Lower leg skin (tissue), 3 donors: ENCODE measurements at regions not wholly inside any gene's neighbourhood (a gene's known extent, or its start where the extent isn't known, plus 50 kb on each side); places are given as distances from the start of the nearest gene placed in this dataset.

ENCODE experiments used
- POLR2A ChIP-seq, 2 donors: fragments of 450-650 bp; IDR thresholded peaks; one replicate each; pipeline ENCODE4 v1.6.1; 2016 to 2017; ENCODE audit warnings: antibody characterized with exemption in 2 of 2, mild to moderate bottlenecking in 1 of 2, moderate library complexity in 1 of 2
- TF ChIP-seq, protein P1 (sequence below), 3 donors: fragments of 450-650 bp; IDR thresholded peaks; one replicate each; pipeline ENCODE4 v1.5.1; 2016; ENCODE audit warnings: antibody characterized with exemption in 3 of 3, mild to moderate bottlenecking in 3 of 3, moderate library complexity in 2 of 3

- TF ChIP-seq, protein P1, sequence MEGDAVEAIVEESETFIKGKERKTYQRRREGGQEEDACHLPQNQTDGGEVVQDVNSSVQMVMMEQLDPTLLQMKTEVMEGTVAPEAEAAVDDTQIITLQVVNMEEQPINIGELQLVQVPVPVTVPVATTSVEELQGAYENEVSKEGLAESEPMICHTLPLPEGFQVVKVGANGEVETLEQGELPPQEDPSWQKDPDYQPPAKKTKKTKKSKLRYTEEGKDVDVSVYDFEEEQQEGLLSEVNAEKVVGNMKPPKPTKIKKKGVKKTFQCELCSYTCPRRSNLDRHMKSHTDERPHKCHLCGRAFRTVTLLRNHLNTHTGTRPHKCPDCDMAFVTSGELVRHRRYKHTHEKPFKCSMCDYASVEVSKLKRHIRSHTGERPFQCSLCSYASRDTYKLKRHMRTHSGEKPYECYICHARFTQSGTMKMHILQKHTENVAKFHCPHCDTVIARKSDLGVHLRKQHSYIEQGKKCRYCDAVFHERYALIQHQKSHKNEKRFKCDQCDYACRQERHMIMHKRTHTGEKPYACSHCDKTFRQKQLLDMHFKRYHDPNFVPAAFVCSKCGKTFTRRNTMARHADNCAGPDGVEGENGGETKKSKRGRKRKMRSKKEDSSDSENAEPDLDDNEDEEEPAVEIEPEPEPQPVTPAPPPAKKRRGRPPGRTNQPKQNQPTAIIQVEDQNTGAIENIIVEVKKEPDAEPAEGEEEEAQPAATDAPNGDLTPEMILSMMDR (IDR thresholded peaks at IDR 0.05) = no peak
- TF ChIP-seq POLR2A (IDR thresholded peaks at IDR 0.05) = no peak
Measured at GRCh38 chr20:57795342-57795697, 85.5 kb upstream of the PMEPA1 start.
